Gastrocnemius medialis (tissue), 4 donors: ENCODE measurements at regions not wholly inside any gene's neighbourhood (a gene's known extent, or its start where the extent isn't known, plus 50 kb on each side); places are given as distances from the start of the nearest gene placed in this dataset.

Experiments used
- ATAC-seq, 2 donors: fragments of 150-250 bp; one replicate each; pipeline ENCODE4 v1.9.1; 2016
- DNase-seq, 2 donors: peaks; one replicate each; pipeline ENCODE4 v3.0.0-alpha.2; 2019
- H3K27ac ChIP-seq, 4 donors: fragments of 200-600 bp; sonication (generic); 1 replicate in 1 of 4; 2 replicates in 3 of 4; pipeline ENCODE4 v1.5.1; 2016 to 2018; ENCODE audit warnings: mild to moderate bottlenecking in 2 of 4, moderate library complexity in 1 of 4
- H3K27me3 ChIP-seq, 3 donors: fragments of 200-600 bp; sonication (generic) in 2 of 3; 1 replicate in 1 of 3; 2 replicates in 2 of 3; pipeline versions ENCODE4 v1.5.1 to v1.6.0; 2016 to 2019; ENCODE audit warnings: mild to moderate bottlenecking in 1 of 3, moderate library complexity in 1 of 3
- H3K36me3 ChIP-seq, 2 donors: fragments of 200-600 bp; sonication (generic) in 1 of 2; one replicate each; pipeline ENCODE4 v1.5.1; 2017 to 2018
- H3K4me1 ChIP-seq, 2 donors: fragments of 200-600 bp; sonication (generic) in 1 of 2; one replicate each; pipeline ENCODE4 v1.5.1; 2016 to 2017; ENCODE audit warnings: mild to moderate bottlenecking in 2 of 2
- H3K4me3 ChIP-seq, 4 donors: fragments of 200-600 bp; sonication (generic) in 3 of 4; 1 replicate in 1 of 4; 2 replicates in 3 of 4; pipeline ENCODE4 v1.5.1; 2016 to 2019; ENCODE audit warnings: mild to moderate bottlenecking in 2 of 4
- H3K9me3 ChIP-seq, 3 donors: fragments of 200-600 bp; sonication (generic) in 2 of 3; 1 replicate in 1 of 3; 2 replicates in 2 of 3; pipeline ENCODE4 v1.5.1; 2016 to 2019
- CTCF ChIP-seq, 5 experiments: fragments of 450-650 bp in 3 of 5; fragments of 200-600 bp in 2 of 5; sonication (generic) in 2 of 5; IDR thresholded peaks in 4 of 5; conservative IDR thresholded peaks in 1 of 5; 1 replicate in 4 of 5; 2 replicates in 1 of 5; pipeline ENCODE4 v1.5.1; 2016 to 2019; ENCODE audit warnings: antibody characterized with exemption in 5 of 5, mild to moderate bottlenecking in 3 of 5, moderate library complexity in 3 of 5
- POLR2A ChIP-seq, 2 donors: fragments of 450-650 bp; IDR thresholded peaks; one replicate each; pipeline ENCODE4 v1.6.1; 2017; ENCODE audit warnings: antibody characterized with exemption in 2 of 2, mild to moderate bottlenecking in 2 of 2, moderate library complexity in 2 of 2
- in situ Hi-C, 4 donors: fragments of 200-750 bp; cut with MboI; loops; one replicate each; pipeline versions ENCODE4 v1.15.0 to v1.8.0; 2017; ENCODE audit warnings: low sequenced_read_pairs in 4 of 4
- intact Hi-C: fragments of 100-400 bp; cut with DNase I; formaldehyde crosslinking; loops from one replicate; pipeline ENCODE4 v1.15.1; 2023; ENCODE audit warnings: low total_unique reads

- H3K9me3 ChIP-seq = no peaks in the 10 kb centered on the region
- H3K4me1 ChIP-seq = no peaks in the 10 kb centered on the region
- no peak for TF ChIP-seq CTCF (IDR thresholded peaks at IDR 0.05 in 4 of 5, conservative IDR thresholded peaks at IDR 0.05 in 1 of 5)
- no peak for TF ChIP-seq POLR2A (IDR thresholded peaks at IDR 0.05)
- in situ Hi-C loops (no loop called here), intact Hi-C loops (no loop called here)
- ATAC-seq (no peak), DNase-seq (no peak)
- H3K4me3 ChIP-seq = no peak overlapping the region
- no peak overlapping the region for H3K27ac ChIP-seq
- H3K27me3 ChIP-seq = no peaks in the 10 kb centered on the region
- no peaks in the 10 kb centered on the region for H3K36me3 ChIP-seq
These were observed 437.2 kb downstream of the NFIB start for GRCh38 chr9:13876741-13877140.

GRCh38 chr9:13873203-13873602 is 440.7 kb downstream of the NFIB start:
- Histone ChIP-seq H3K4me3 (no peak overlapping the region), H3K27ac (no peak overlapping the region), H3K36me3 (no peaks in the 10 kb centered on the region), H3K4me1 (no peaks in the 10 kb centered on the region), H3K27me3 (no peaks in the 10 kb centered on the region), H3K9me3 (no peaks in the 10 kb centered on the region)
- in situ Hi-C loops = no loop called here
- no peak for TF ChIP-seq POLR2A (IDR thresholded peaks at IDR 0.05)
- no peak for TF ChIP-seq CTCF (IDR thresholded peaks at IDR 0.05 in 4 of 5, conservative IDR thresholded peaks at IDR 0.05 in 1 of 5)
- DNase-seq (no peak), ATAC-seq (no peak)
- intact Hi-C loops = no loop called here

GRCh38 chr9:13868336-13868735 is 445.6 kb downstream of the NFIB start:
- H3K4me3 ChIP-seq = no peak overlapping the region
- in situ Hi-C loops (no loop called here), intact Hi-C loops (no loop called here)
- ATAC-seq = no peak
- H3K9me3 ChIP-seq = no peaks in the 10 kb centered on the region
- DNase-seq = no peak
- TF ChIP-seq POLR2A (IDR thresholded peaks at IDR 0.05) = no peak
- no peak for TF ChIP-seq CTCF (IDR thresholded peaks at IDR 0.05 in 4 of 5, conservative IDR thresholded peaks at IDR 0.05 in 1 of 5)
- H3K27ac ChIP-seq = no peak overlapping the region
- no peaks in the 10 kb centered on the region for H3K36me3 ChIP-seq
- peaks cover 4 to 7% of the 10 kb centered on the region in 2 donors for H3K4me1 ChIP-seq
- no peaks in the 10 kb centered on the region for H3K27me3 ChIP-seq

- ATAC-seq = peak; percentile 28 to 45
- Histone ChIP-seq H3K9me3 (no peaks in the 10 kb centered on the region), H3K27me3 (no peaks in the 10 kb centered on the region), H3K27ac (no peak overlapping the region), H3K4me1 (peaks cover 13 to 18% of the 10 kb centered on the region in 2 donors), H3K4me3 (no peak overlapping the region), H3K36me3 (no peaks in the 10 kb centered on the region)
- intact Hi-C loops = no loop called here
- in situ Hi-C loops = no loop called here
- DNase-seq = no peak
- TF ChIP-seq POLR2A (IDR thresholded peaks at IDR 0.05) (no peak), CTCF (IDR thresholded peaks at IDR 0.05 in 4 of 5, conservative IDR thresholded peaks at IDR 0.05 in 1 of 5) (no peak)
These were observed 448.1 kb downstream of the NFIB start for GRCh38 chr9:13865869-13866268.

GRCh38 chr9:13863112-13863511 is 450.8 kb downstream of the NFIB start:
- peak overlapping the region; percentile 41 to 57 (median 50) for H3K27ac ChIP-seq
- in situ Hi-C loops (no loop called here), intact Hi-C loops (no loop called here)

More at GRCh38 chr9:13863112-13863511, 450.8 kb downstream of the NFIB start:
- ATAC-seq (peak; percentile 80 to 83), DNase-seq (peak; percentile 48 to 61)
- Histone ChIP-seq H3K27me3 (no peaks in the 10 kb centered on the region), H3K4me3 (no peak overlapping the region), H3K4me1 (peaks cover 13 to 18% of the 10 kb centered on the region in 2 donors), H3K9me3 (no peaks in the 10 kb centered on the region), H3K36me3 (no peaks in the 10 kb centered on the region)
- TF ChIP-seq POLR2A (IDR thresholded peaks at IDR 0.05) (no peak), CTCF (IDR thresholded peaks at IDR 0.05 in 4 of 5, conservative IDR thresholded peaks at IDR 0.05 in 1 of 5) (no peak)
